ENCODE measurements at regions not wholly inside any gene's neighbourhood (a gene's known extent, or its start where the extent isn't known, plus 50 kb on each side); places are given as distances from the start of the nearest gene placed in this dataset.

GRCh38 chr17:34826332-34826731, 134.9 kb downstream of the CCT6B start:
- Histone ChIP-seq H3K27ac (ENCODE audit: low read depth, low read length, severe bottlenecking) (no peak overlapping the region), H3K4me1 (ENCODE audit: control insufficient read depth, insufficient read depth, low read length, poor library complexity, severe bottlenecking) (peaks cover 5% of the 10 kb centered on the region), H3K36me3 (ENCODE audit: control insufficient read depth, insufficient read depth, low read length) (no peaks in the 10 kb centered on the region), H3K4me3 (ENCODE audit: extremely low read depth, insufficient read depth, low read length, poor library complexity, severe bottlenecking) (no peak overlapping the region), H3K9me3 (ENCODE audit: control insufficient read depth, low read length) (no peaks in the 10 kb centered on the region)
- 47 to 67% methylated on average over 4 of the region's 4 CpGs for WGBS, 2 experiments (ENCODE audit: insufficient coverage in 2 of 2)

GRCh38 chr17:34825884-34826283, 135.4 kb downstream of the CCT6B start:
- Histone ChIP-seq H3K9me3 (ENCODE audit: control insufficient read depth, low read length) (no peaks in the 10 kb centered on the region), H3K4me3 (ENCODE audit: extremely low read depth, insufficient read depth, low read length, poor library complexity, severe bottlenecking) (no peak overlapping the region), H3K4me1 (ENCODE audit: control insufficient read depth, insufficient read depth, low read length, poor library complexity, severe bottlenecking) (peaks cover 7% of the 10 kb centered on the region), H3K27ac (ENCODE audit: low read depth, low read length, severe bottlenecking) (no peak overlapping the region), H3K36me3 (ENCODE audit: control insufficient read depth, insufficient read depth, low read length) (no peaks in the 10 kb centered on the region)
- WGBS, 2 experiments (ENCODE audit: insufficient coverage in 2 of 2): 87 to 93% methylated on average over 3 to 5 of the region's 6 CpGs

- no CpG with 5 or more reads among the region's 1 CpG for WGBS, 2 experiments (ENCODE audit: insufficient coverage in 2 of 2)
- H3K9me3 ChIP-seq (ENCODE audit: control insufficient read depth, low read length): no peaks in the 10 kb centered on the region
- peaks cover 14% of the 10 kb centered on the region for H3K4me1 ChIP-seq (ENCODE audit: control insufficient read depth, insufficient read depth, low read length, poor library complexity, severe bottlenecking)
- H3K36me3 ChIP-seq (ENCODE audit: control insufficient read depth, insufficient read depth, low read length): no peaks in the 10 kb centered on the region
- no peak overlapping the region for H3K27ac ChIP-seq (ENCODE audit: low read depth, low read length, severe bottlenecking)
- no peak overlapping the region for H3K4me3 ChIP-seq (ENCODE audit: extremely low read depth, insufficient read depth, low read length, poor library complexity, severe bottlenecking)
Observed at GRCh38 chr17:34825102-34825501, 136.2 kb downstream of the CCT6B start.

GRCh38 chr17:34823023-34823422, 138.2 kb downstream of the CCT6B start:
- WGBS, 2 experiments (ENCODE audit: insufficient coverage in 2 of 2): 61 to 87% methylated on average over 2 to 6 of the region's 6 CpGs
- no peaks in the 10 kb centered on the region for H3K9me3 ChIP-seq (ENCODE audit: control insufficient read depth, low read length)
- no peaks in the 10 kb centered on the region for H3K36me3 ChIP-seq (ENCODE audit: control insufficient read depth, insufficient read depth, low read length)
- no peak overlapping the region for H3K4me3 ChIP-seq (ENCODE audit: extremely low read depth, insufficient read depth, low read length, poor library complexity, severe bottlenecking)
- H3K27ac ChIP-seq (ENCODE audit: low read depth, low read length, severe bottlenecking): no peak overlapping the region
- peaks cover 14% of the 10 kb centered on the region for H3K4me1 ChIP-seq (ENCODE audit: control insufficient read depth, insufficient read depth, low read length, poor library complexity, severe bottlenecking)

GRCh38 chr17:34822007-34822739, 139.1 kb downstream of the CCT6B start:
- Histone ChIP-seq H3K4me3 (ENCODE audit: extremely low read depth, insufficient read depth, low read length, poor library complexity, severe bottlenecking) (no peak overlapping the region), H3K36me3 (ENCODE audit: control insufficient read depth, insufficient read depth, low read length) (no peaks in the 10 kb centered on the region), H3K27ac (ENCODE audit: low read depth, low read length, severe bottlenecking) (no peak overlapping the region), H3K9me3 (ENCODE audit: control insufficient read depth, low read length) (no peaks in the 10 kb centered on the region), H3K4me1 (ENCODE audit: control insufficient read depth, insufficient read depth, low read length, poor library complexity, severe bottlenecking) (peaks cover 15% of the 10 kb centered on the region)
- WGBS, 2 experiments (ENCODE audit: insufficient coverage in 2 of 2): 85 to 92% methylated on average over 7 to 8 of the region's 10 CpGs

GRCh38 chr17:34820922-34821321, 140.3 kb downstream of the CCT6B start:
- Histone ChIP-seq H3K4me3 (ENCODE audit: extremely low read depth, insufficient read depth, low read length, poor library complexity, severe bottlenecking) (no peak overlapping the region), H3K36me3 (ENCODE audit: control insufficient read depth, insufficient read depth, low read length) (no peaks in the 10 kb centered on the region), H3K27ac (ENCODE audit: low read depth, low read length, severe bottlenecking) (no peak overlapping the region), H3K9me3 (ENCODE audit: control insufficient read depth, low read length) (no peaks in the 10 kb centered on the region), H3K4me1 (ENCODE audit: control insufficient read depth, insufficient read depth, low read length, poor library complexity, severe bottlenecking) (peaks cover 13% of the 10 kb centered on the region)
- 52 to 64% methylated on average over 3 to 4 of the region's 4 CpGs for WGBS, 2 experiments (ENCODE audit: insufficient coverage in 2 of 2)

GRCh38 chr17:34820248-34820801, 140.9 kb downstream of the CCT6B start:
- H3K9me3 ChIP-seq (ENCODE audit: control insufficient read depth, low read length): no peaks in the 10 kb centered on the region
- WGBS, 2 experiments (ENCODE audit: insufficient coverage in 2 of 2): 25 to 26% methylated on average over 5 to 8 of the region's 8 CpGs
- peaks cover 13% of the 10 kb centered on the region for H3K4me1 ChIP-seq (ENCODE audit: control insufficient read depth, insufficient read depth, low read length, poor library complexity, severe bottlenecking)
- no peaks in the 10 kb centered on the region for H3K36me3 ChIP-seq (ENCODE audit: control insufficient read depth, insufficient read depth, low read length)
- H3K27ac ChIP-seq (ENCODE audit: low read depth, low read length, severe bottlenecking): no peak overlapping the region
- no peak overlapping the region for H3K4me3 ChIP-seq (ENCODE audit: extremely low read depth, insufficient read depth, low read length, poor library complexity, severe bottlenecking)

GRCh38 chr17:34817252-34818035, 143.8 kb downstream of the CCT6B start:
- Histone ChIP-seq H3K27ac (ENCODE audit: low read depth, low read length, severe bottlenecking) (no peak overlapping the region), H3K9me3 (ENCODE audit: control insufficient read depth, low read length) (no peaks in the 10 kb centered on the region), H3K36me3 (ENCODE audit: control insufficient read depth, insufficient read depth, low read length) (no peaks in the 10 kb centered on the region), H3K4me1 (ENCODE audit: control insufficient read depth, insufficient read depth, low read length, poor library complexity, severe bottlenecking) (peaks cover 13% of the 10 kb centered on the region), H3K4me3 (ENCODE audit: extremely low read depth, insufficient read depth, low read length, poor library complexity, severe bottlenecking) (no peak overlapping the region)
- 84 to 93% methylated on average over 5 to 7 of the region's 8 CpGs for WGBS, 2 experiments (ENCODE audit: insufficient coverage in 2 of 2)

- Histone ChIP-seq H3K4me3 (ENCODE audit: extremely low read depth, insufficient read depth, low read length, poor library complexity, severe bottlenecking) (no peak overlapping the region), H3K4me1 (ENCODE audit: control insufficient read depth, insufficient read depth, low read length, poor library complexity, severe bottlenecking) (peaks cover 13% of the 10 kb centered on the region), H3K36me3 (ENCODE audit: control insufficient read depth, insufficient read depth, low read length) (no peaks in the 10 kb centered on the region), H3K9me3 (ENCODE audit: control insufficient read depth, low read length) (no peaks in the 10 kb centered on the region), H3K27ac (ENCODE audit: low read depth, low read length, severe bottlenecking) (no peak overlapping the region)
- 65 to 74% methylated on average over 2 to 5 of the region's 5 CpGs for WGBS, 2 experiments (ENCODE audit: insufficient coverage in 2 of 2)
Observed at GRCh38 chr17:34816848-34817247, 144.4 kb downstream of the CCT6B start.

GRCh38 chr17:34813290-34813689, 148.0 kb downstream of the CCT6B start:
- Histone ChIP-seq H3K36me3 (ENCODE audit: control insufficient read depth, insufficient read depth, low read length) (no peaks in the 10 kb centered on the region), H3K9me3 (ENCODE audit: control insufficient read depth, low read length) (no peaks in the 10 kb centered on the region), H3K4me1 (ENCODE audit: control insufficient read depth, insufficient read depth, low read length, poor library complexity, severe bottlenecking) (peaks cover 4% of the 10 kb centered on the region), H3K4me3 (ENCODE audit: extremely low read depth, insufficient read depth, low read length, poor library complexity, severe bottlenecking) (no peak overlapping the region), H3K27ac (ENCODE audit: low read depth, low read length, severe bottlenecking) (no peak overlapping the region)
- WGBS, 2 experiments (ENCODE audit: insufficient coverage in 2 of 2): 87 to 93% methylated on average over 4 to 5 of the region's 5 CpGs
